ENCODE measurements at regions not wholly inside any gene's neighbourhood (a gene's known extent, or its start where the extent isn't known, plus 50 kb on each side); places are given as distances from the start of the nearest gene placed in this dataset.

GRCh38 chr7:45461026-45461425 lies 113.1 kb upstream of the ADCY1 start:
- Histone ChIP-seq H3K4me3 (no peak overlapping the region), H3K9me3 (no peaks in the 10 kb centered on the region), H3K4me1 (no peaks in the 10 kb centered on the region), H3K36me3 (no peaks in the 10 kb centered on the region), H3K27me3 (no peaks in the 10 kb centered on the region), H3K27ac (no peak overlapping the region)
- no peak for DNase-seq
- WGBS, 2 donors: 64 to 80% methylated on average over 3 of the region's 3 CpGs
- TF ChIP-seq EP300 (IDR thresholded peaks at IDR 0.05) (no peak), POLR2AphosphoS5 (IDR thresholded peaks at IDR 0.05) (no peak), CTCF (IDR thresholded peaks at IDR 0.05) (no peak), POLR2A (IDR thresholded peaks at IDR 0.05) (no peak)
- intact Hi-C loops (cut with DNase I): no loop called here

- intact Hi-C loops (cut with DNase I): no loop called here
- no peaks in the 10 kb centered on the region for H3K27me3 ChIP-seq
- 82 to 88% methylated on average over 1 of the region's 1 CpG for WGBS, 2 donors
- H3K36me3 ChIP-seq: no peaks in the 10 kb centered on the region
- DNase-seq: no peak
- no peaks in the 10 kb centered on the region for H3K9me3 ChIP-seq
- H3K4me1 ChIP-seq: no peaks in the 10 kb centered on the region
- no peak overlapping the region for H3K27ac ChIP-seq
- no peak overlapping the region for H3K4me3 ChIP-seq
- TF ChIP-seq CTCF (IDR thresholded peaks at IDR 0.05) (no peak), POLR2AphosphoS5 (IDR thresholded peaks at IDR 0.05) (no peak), EP300 (IDR thresholded peaks at IDR 0.05) (no peak), POLR2A (IDR thresholded peaks at IDR 0.05) (no peak)
Observed at GRCh38 chr7:45469103-45469502, 105.1 kb upstream of the ADCY1 start.

- TF ChIP-seq POLR2AphosphoS5 (IDR thresholded peaks at IDR 0.05) (no peak), EP300 (IDR thresholded peaks at IDR 0.05) (no peak), POLR2A (IDR thresholded peaks at IDR 0.05) (no peak), CTCF (IDR thresholded peaks at IDR 0.05) (no peak)
- no peaks in the 10 kb centered on the region for H3K9me3 ChIP-seq
- no peaks in the 10 kb centered on the region for H3K36me3 ChIP-seq
- H3K27ac ChIP-seq: no peak overlapping the region
- intact Hi-C loops (cut with DNase I): no loop called here
- 89 to 92% methylated on average over 3 of the region's 3 CpGs for WGBS, 2 donors
- no peaks in the 10 kb centered on the region for H3K27me3 ChIP-seq
- no peak overlapping the region for H3K4me3 ChIP-seq
- H3K4me1 ChIP-seq: no peaks in the 10 kb centered on the region
- DNase-seq: no peak
Observed at GRCh38 chr7:45470031-45470430, 104.1 kb upstream of the ADCY1 start.

- intact Hi-C loops (cut with DNase I): no loop called here
Observed at GRCh38 chr7:45479781-45480180, 94.4 kb upstream of the ADCY1 start.

More at GRCh38 chr7:45479781-45480180, 94.4 kb upstream of the ADCY1 start:
- Histone ChIP-seq H3K4me3 (no peak overlapping the region), H3K4me1 (no peaks in the 10 kb centered on the region), H3K36me3 (no peaks in the 10 kb centered on the region), H3K9me3 (no peaks in the 10 kb centered on the region), H3K27me3 (no peaks in the 10 kb centered on the region), H3K27ac (no peak overlapping the region)
- DNase-seq: no peak
- TF ChIP-seq EP300 (IDR thresholded peaks at IDR 0.05): no peak
- TF ChIP-seq POLR2AphosphoS5 (IDR thresholded peaks at IDR 0.05): no peak
- TF ChIP-seq POLR2A (IDR thresholded peaks at IDR 0.05): no peak
- TF ChIP-seq CTCF (IDR thresholded peaks at IDR 0.05): no peak
- WGBS, 2 donors: 48 to 65% methylated on average over 3 of the region's 3 CpGs
